A172 (cell line): ENCODE measurements at regions not wholly inside any gene's neighbourhood (a gene's known extent, or its start where the extent isn't known, plus 50 kb on each side); places are given as distances from the start of the nearest gene placed in this dataset.

Source experiments
- DNase-seq: peaks from one replicate; pipeline ENCODE4 v3.0.0-alpha.2; 2015; ENCODE audit warnings: low spot score

DNA sequence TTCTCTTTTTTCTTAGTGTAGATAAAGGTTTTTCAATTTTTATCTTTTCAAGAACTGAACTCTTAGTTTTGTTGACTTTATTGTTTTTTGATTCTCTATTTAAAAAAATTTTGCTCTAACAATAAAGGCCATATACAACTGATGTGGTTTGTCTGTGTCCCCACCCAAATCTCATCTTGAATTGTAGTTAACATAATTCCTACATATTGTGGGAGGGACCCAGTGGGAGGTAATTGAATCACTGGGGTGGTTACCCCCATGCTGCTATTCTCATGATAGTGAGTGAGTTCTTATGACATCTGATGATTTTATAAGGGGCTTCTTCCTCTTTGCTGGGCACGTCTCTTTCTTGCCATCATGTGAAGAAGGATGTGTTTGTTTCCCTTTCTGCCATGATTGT lies 199.8 kb downstream of the DHX35 start:
- DNase-seq, result no peak

GRCh38 chr20:39155971-39156370 lies 193.8 kb downstream of the DHX35 start:
- DNase-seq, result no peak

- DNase-seq, result no peak
Measured at GRCh38 chr20:39152742-39153141, 190.6 kb downstream of the DHX35 start.

DNA sequence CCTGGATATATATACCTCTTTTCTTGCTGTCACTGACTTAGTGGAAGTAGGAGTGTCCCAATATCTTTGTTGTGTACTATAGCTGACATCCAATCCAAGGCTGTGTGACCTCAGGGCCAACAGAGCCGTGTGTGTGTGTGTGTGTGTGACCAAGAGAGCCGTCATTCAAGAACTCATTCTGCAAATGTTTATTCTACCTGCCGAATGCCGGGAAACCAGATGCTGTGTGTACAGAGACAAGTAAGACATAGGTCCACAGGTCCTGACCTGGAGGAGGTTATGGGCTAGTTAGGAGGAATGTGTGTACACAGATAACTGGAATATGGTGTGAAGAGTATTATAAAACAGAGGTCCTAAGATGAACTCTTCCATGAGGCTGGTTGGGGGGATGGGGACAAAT lies 190.0 kb downstream of the DHX35 start:
- DNase-seq, result no peak

DNA sequence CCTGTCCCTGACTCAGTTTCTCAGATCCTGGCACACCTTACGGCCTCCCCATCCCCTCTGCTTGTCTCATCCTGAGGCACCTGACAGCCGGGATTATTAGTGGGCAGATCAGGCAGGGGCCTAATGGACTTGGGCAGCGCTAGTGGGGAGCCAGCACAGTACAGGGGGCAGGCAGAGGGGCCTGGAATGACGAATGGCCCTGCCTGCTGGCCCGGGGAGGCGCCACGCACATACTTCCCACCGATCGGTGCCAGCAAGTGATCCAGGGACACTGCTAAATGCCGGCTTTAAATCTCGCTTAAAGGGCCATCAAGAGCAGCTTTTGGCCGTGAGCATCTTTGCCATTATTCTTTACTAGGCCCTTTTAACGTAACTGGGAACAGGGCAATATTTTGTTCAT lies 188.4 kb downstream of the DHX35 start:
- no peak for DNase-seq

- no peak for DNase-seq
Measured at GRCh38 chr20:39146394-39146793, 184.2 kb downstream of the DHX35 start.

DNA sequence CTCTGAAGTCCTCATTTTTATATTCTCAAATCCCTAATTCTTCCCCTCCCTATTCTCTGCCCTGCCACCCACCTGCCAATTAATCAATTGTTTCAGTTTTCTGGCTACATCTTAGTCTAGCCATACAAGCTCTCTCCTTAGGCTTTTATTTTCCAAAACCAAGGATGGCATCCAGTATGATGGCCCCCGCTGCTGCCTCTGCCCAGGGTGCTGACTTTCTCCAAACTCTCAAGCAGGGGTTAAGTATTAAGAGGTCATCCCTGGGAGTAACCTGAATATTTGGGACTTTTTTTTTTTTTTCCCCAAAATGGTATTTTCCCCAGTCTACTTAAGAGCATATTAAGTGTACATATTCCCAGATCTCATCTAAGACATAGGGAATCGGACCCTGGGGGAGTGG lies 183.8 kb downstream of the DHX35 start:
- no peak for DNase-seq

- DNase-seq, result no peak
Measured at GRCh38 chr20:39144757-39145156, 182.6 kb downstream of the DHX35 start.

DNA sequence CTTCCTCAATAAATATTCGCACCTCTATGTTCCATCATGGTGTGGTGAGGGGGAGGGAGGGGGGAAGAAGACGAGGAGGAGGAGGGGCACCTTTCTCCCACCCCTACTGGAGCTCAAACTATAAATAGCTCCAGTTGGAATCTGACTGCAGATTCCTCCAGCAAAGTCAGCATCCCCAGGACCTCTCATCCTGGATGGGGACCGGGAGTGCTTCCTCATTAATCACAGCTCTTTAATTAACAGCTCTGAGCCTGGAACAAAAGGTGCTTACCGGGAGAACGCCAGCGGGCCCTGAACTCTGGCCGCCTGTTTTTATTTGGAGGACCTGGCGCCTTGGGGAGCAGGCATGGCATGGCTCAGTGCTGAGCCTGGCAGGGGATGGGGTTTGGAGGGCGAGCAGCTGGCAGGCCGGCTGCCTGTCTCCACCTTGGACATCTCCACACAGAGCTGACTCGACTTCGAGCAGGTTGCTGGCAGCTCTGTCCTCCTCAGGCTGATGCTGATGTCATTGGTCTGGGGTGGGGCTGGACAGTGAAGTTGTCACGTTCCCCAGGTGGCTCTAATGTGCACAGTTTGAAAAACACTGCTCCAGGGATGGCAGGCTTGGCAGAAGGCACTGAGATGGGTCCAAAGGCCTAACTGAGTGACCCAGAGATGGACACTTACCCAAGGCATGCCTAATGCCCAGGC lies 180.4 kb downstream of the DHX35 start:
- no peak for DNase-seq

DNA sequence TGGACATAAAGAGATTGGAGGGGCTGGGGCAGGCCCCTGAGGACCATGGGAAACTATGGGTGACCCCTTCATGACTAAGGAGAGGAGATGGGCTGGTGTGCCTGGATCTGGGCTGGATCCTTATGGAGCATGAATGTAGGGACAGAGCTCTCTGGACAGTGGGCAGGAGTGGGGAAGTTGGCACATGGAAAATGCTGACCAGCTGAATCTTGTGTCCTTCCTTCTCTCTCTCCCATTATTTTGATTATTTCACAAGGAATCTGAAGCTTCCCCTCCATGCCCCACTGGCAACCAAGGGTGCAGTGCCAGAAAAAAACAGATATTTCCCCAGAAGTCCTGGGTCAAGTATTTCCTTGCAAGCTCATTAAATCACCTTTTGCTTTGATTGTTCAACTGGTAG lies 175.2 kb downstream of the DHX35 start:
- DNase-seq, result no peak

DNA sequence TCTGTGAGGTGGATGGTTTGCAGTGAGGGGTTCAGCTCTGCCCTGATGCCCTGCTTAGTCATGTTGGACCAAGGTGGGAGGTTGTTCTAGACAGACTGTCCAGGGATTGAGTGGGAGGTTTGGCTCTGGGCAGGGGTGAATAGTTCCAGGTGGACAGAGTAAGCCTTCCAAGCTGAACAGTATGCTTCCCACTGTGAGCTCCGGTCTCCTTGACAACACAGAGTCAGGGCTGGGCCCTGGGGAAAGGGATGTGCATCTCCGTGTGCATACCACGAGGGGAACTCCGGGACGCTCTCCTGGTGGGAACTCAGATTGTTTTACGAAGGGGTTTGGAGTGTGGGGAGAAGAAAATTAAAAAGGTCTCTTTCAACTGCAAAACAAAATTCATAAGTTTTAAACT lies 174.7 kb downstream of the DHX35 start:
- no peak for DNase-seq

DNA sequence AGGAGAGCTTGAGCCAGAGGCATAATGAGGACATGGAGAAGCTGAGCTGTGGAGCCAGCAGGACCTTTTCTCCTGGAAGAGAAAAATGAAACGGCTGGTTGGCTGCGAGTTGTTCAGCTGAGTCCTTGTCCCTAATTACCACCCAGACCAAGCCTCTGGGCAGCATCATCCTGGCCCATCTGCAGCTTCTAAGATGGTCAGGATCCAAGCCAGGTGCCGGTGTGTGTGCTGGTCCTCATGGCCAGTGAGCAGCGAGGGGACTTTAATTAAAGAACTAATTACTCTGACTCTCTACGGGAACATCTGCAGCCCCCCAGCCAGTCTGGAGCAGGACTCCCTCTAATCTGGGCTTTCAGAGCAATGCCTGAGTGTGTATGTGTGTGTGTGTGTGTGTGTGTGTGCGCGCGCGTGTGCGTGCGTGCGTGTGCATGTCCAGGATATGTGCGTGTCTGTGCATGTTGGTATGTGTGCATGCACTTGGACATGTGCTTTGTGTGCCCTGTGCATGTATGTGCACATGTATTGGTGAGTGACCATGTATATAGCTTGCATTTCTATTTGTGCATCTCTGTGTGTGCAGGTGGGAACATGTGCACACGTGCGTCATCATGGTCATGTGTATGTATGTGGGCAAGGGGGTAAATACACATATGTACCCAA lies 173.9 kb downstream of the DHX35 start:
- DNase-seq, result no peak

- no peak for DNase-seq
Measured at GRCh38 chr20:39133201-39133600, 171.1 kb downstream of the DHX35 start.

DNA sequence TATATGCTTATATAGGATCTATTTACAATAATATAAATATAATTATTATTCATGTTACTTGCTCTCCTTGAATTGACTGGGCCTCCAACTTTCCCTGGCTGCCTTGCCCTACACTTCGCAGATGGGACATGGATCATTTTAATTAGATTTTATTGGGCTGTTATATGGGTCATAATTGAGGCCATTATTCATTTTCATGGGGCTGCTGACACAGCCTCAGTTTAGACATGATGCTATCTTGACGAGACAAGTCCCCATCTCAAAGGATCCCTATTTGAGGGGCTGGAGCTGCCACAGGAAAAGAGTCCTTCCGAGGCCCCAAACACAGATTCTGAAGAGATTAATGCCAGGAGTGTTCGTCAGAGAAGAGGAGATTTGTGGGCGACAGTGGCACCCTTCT lies 170.4 kb downstream of the DHX35 start:
- DNase-seq, result no peak

DNA sequence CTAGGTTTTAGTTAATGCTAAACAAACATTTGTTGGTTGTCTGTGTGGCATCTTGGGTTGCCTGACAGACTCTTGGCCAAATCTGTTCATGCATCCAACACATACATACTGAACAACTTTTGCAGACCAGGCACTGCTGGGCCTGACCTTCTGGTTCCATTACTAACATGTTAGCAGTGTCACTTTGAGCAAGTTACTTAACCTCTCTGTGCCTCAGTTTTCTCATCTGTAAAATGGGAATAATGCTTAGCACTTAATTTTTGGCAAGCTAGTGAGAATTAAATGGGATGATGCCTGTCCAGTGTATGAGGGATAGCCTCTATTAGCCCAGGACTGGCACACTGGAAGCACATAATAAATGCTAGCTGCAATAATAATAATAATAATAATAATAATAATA lies 169.9 kb downstream of the DHX35 start:
- no peak for DNase-seq

- no peak for DNase-seq
Measured at GRCh38 chr20:39130627-39131026, 168.5 kb downstream of the DHX35 start.

- DNase-seq, result no peak
Measured at GRCh38 chr20:39129523-39129922, 167.4 kb downstream of the DHX35 start.

GRCh38 chr20:39124064-39124463 lies 161.9 kb downstream of the DHX35 start:
- no peak for DNase-seq

DNA sequence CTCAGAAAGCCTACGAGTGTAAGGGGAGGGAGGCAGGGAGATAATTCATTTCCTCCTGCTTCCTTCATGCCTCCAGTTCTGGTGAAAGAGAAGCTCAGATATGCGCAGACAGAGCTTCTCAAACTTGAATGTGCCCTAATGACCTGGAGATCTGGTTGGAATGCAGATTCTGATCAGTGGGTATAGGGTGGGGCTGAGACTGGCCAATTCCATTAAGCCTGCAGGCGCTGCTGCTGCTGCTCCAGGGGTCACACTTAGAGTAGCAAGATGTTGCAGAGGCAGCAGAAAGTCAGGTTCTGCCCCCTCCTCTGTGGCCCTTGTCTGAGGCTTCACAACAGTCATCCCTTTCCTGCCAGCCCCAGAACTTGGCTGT lies 161.0 kb downstream of the DHX35 start:
- no peak for DNase-seq

GRCh38 chr20:39117491-39117890 lies 155.3 kb downstream of the DHX35 start:
- peak; percentile 97 for DNase-seq

DNA sequence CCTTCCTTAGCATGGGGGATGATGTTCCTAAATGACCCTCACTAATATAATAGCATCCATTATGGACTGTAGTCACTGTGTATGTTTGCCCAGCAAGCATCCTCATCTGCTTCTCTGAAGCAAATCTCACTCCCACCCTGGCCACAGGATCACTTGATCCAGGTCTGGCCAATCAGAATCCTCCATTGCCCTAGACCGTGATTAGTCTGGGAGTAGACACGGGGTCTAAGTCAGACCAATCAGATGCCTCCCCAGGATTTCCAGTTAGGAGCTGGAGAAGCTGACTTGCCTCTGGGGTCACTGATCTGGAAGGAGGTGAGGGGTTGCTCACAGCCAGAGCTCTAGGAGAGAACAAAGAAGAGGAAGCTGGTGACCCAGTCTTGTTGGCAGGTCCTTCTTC lies 153.9 kb downstream of the DHX35 start:
- no peak for DNase-seq

GRCh38 chr20:39112178-39112743 lies 150.1 kb downstream of the DHX35 start:
- DNase-seq, result peak; percentile 65

DNA sequence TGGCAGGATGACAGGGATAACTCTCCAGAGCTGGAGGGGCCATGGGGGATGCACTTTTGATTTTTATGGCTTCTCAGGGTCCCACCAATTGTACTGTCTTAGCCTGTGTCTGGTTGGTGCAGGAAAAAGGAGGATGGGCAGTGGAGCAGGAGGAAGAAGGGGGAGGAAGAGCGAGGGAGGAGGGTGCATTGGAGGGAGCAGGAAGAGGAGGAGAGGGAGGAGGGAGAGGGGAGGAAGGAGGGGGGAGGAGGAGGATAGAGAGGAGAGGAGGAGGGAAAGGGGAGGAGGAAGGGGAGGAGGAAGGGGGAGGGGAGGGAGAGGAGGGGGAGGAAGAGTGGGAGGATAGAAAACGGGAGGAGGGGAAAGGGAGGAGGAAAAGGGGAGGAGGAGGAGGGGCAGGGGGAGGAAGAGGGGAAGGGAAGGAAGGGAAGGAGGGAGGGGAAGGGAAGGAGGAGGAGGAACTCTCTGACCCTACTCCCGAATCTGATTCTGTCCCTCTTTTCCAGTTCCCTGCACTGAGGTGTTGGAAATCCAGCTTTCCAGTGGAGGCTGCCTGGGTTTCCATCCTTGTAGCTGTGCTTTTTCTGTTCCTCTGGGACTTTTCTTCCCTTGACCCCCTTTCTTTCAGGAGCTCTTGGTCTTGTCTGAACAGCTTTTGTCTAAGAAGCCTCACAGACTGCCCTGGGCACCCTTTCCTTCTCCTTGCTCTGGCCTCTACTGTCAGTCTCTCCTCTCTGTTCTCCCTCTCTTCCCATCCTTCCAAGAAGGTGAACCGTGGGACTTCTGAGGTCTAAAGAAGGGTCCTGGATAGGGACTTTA lies 149.4 kb downstream of the DHX35 start:
- DNase-seq, result no peak
